Activated CD8-positive, alpha-beta memory T cell treated with anti-CD3 and anti-CD28 coated beads for 1 hour (primary cell): ENCODE measurements at regions not wholly inside any gene's neighbourhood (a gene's known extent, or its start where the extent isn't known, plus 50 kb on each side); places are given as distances from the start of the nearest gene placed in this dataset.

Source experiments
- DNase-seq, 2 donors: peaks; one replicate each; pipeline ENCODE4 v3.0.0-alpha.2; 2020; ENCODE audit warnings: low read depth in 1 of 2; ENCODE audit errors: extremely low read depth in 1 of 2

DNA sequence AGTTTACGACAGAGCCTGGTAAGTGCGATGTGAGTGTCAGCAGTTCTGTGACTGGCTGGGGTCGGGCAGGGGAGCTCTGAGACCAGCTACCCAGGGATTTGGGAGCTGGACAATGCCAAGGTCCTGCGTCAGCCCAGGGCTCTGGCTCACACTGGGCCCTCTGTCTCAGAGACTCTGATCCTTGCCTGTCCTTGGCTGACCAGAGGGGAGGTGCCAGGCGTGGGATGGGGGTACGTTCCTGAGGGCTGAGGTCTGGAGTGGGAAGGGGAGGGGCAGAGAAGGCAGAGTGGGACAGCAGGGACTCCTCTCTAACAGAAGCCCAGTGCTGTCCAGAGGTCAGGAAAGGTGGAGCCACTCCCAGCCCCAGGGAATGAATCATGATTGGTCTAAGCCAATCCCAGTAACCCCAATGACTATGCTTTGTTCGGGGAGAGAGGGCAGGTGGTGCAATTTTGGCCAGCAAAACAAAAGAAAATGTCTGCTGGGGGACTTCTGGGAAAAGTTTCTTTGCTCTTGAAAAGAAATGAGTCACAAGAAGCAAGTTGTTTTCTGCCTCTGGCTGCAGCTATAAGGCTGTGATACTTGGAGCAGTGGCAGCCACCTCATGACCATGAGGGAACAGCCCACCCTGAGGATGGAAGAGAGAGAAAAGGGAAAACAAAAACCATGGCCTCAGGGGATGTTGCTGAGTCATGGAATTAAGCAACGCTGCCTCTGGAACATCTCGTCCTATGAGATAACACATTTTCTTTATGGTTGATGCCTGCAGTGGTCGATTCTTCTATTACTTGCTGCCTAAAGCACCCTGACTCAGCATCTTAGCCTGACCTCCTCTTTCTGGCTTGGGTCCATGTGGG lies 108.3 kb downstream of the CHST1 start:
- no peak for DNase-seq

DNA sequence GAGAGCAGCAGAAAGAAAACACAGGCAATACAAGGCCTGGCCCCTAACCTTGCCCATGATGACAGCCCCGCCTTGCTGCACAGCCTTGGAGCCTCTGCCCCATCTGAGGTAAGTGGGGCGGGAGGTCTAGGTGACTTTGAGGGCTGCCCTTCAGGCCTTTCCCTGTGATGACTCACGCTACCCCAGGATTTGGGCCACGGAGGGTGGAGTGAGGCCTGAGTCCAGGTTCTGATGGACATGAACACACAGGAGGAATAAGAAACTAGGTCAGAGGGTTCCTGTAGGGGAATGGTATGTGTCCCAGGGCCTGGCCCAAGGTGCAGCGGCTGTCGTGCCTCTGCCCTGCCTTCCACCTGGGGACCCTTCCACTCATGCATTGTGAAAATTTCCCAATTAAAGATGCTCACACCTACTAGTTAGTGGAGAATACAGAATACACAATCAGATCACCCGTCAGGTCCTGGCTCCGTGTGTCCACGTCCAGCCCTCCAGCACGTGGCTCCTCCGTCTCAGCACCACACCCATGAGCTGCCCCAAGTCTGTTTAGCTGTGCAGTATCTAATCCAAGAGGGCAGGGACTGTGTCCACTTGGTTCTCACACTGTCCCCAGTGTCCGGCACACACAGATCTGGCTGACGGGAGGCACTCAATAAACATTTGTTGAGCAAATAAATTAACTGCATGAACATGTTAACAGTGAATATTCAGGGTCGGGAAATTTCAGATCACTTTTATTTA lies 111.0 kb downstream of the CHST1 start:
- DNase-seq, result no peak

DNA sequence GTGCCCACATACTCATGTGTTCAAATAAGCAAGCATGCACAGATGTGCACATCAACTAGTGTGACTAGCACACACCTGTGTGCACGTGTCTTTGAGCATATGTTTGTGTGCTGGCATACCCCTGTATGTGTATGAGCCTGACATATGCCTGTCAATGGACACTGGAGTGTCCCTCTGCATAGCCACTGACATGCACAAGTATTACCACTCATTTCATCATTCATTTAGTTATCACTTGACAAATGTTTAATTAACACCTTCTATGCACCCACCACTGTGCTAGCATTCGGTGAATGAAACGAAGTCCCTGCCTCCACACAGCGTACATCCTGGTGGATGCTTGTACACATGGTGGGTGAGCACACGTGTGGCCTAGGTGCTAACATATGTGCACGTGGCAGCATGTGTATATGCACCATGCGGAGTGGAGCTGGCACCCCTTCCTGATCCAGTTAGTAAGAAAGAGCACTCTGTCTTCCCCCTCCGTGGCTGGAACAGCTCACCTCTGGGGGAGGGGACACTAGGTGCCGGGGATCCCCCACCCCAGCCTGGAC lies 112.0 kb downstream of the CHST1 start:
- DNase-seq, result no peak

DNA sequence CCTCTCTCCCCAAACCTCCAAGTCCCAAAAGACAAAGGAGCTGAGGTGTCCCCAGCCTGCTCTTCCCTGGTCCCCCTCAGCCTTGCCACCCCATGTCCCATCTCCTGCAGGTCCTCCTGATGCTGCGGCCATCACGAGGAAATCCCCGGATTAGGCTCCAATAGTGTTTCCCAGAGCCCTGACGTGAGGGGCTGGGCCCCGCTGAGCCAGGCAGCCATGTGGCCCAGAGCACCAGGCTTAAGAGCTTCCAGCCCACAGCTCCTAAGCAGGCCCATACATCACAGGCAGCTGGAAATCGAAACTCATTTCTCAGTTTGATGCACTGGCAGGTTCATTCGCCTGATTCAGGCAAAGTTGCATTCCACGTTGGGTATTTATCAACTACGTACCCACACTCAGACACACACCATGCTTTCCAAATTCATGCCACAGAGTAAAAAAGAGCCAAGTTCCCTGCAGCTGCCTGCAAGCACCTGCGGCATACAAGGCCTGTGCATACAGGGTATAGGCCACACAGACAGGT lies 114.2 kb downstream of the CHST1 start:
- no peak for DNase-seq

DNA sequence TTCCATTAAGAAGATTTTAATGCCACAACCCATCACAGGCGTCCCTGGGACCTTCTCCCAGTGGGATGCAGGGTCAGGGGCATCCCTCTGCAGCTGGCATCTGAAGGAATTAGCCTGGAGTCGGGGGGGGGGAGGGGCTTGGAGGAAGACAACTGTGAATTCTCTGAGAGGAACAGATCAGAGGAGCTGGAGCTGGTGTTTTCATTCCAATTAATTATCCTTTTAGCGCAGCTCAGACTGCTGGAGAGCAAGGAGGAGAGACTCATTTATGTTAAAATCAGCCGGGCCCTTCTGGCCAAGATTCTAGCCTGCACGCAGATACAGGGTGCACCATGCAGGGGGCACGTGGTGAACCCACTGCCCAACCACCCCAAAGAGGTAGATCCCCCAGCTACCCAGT lies 116.2 kb downstream of the CHST1 start:
- DNase-seq, result no peak

DNA sequence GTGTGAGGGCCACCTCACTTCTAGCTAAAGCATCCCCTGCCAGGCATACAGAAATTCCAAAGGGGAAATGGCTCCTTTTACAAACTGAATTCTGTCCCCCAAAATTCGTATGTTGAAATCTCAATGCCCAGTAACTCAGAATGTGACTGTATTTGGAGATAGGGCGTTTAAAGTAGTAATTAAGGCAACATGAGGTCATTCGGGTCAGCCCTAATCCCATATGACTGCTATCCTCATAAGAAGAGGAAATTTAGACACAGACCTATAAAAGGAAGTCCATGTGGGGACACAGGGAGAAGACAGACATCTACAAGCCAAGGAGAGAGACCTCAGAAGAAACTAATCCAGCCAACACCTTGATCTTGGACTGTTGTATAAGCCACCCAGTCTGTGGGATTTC lies 119.1 kb downstream of the CHST1 start:
- DNase-seq, result no peak

DNA sequence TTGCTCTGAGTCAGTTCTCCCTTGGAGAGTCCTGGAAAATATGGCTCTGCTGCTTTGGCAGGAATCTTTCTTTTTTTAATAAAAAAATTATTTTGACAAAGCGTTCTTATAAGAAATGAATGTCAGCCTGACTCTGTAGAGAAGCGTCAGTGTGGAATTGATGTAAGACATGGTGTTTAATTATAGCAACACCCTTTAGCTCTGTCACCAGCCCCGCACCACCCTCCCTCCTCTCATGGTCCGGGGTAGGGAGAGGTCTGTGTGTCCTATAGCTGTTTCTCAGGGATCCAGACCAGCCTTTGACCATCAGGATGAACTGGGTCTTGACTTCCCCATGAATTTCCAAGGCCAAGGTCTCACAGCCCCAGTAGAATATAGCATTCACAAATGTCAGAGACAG lies 120.6 kb downstream of the CHST1 start:
- no peak for DNase-seq

DNA sequence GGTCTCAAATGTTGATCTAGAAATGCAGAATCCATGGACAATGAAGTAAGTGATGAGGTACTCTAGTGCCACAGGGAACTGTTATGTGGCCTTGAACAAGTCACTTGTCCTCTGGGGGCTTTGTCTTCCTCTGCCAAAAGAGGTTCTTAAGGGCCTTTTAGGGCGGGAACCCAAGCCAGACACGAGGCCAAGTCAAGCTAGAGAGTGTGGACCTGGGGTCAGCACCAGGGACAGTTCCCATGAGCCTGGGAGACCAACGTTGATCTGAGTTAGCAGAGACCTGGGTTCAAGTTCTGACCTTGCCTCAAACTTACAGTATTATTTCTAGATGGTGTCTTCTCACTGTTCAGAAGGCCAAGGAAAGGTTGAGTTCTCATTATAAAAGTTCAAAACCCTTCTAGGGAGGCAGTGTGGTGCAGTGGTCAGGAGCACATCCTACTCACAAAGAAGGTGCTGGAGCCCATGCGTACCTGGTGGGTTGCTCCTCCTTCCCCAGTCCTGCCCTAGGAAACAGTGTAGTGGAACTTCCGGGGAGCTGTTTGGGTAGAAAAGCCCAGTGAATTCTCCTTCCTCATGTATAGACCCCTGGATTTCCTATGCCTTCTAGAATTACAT lies 121.5 kb downstream of the CHST1 start:
- no peak for DNase-seq

DNA sequence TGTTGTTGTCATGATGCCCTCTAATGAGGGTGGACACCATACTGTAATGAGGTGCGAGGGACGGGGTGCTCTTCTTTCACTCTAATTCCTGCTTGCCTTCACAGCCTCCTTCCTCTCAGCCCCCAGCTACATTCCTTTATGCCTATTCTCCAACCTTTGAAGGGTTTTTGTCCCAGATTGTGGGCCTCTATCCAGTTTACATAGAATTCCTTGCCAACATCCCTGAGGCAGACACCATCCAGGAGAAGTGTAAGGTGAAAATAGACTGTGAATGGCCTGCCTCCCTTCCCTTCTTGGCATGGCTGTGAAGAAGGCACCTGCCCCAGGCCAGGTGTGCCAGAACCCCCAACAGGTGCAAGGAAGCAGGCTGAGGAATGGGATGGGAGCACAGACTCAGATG lies 122.3 kb downstream of the CHST1 start:
- DNase-seq, result no peak

DNA sequence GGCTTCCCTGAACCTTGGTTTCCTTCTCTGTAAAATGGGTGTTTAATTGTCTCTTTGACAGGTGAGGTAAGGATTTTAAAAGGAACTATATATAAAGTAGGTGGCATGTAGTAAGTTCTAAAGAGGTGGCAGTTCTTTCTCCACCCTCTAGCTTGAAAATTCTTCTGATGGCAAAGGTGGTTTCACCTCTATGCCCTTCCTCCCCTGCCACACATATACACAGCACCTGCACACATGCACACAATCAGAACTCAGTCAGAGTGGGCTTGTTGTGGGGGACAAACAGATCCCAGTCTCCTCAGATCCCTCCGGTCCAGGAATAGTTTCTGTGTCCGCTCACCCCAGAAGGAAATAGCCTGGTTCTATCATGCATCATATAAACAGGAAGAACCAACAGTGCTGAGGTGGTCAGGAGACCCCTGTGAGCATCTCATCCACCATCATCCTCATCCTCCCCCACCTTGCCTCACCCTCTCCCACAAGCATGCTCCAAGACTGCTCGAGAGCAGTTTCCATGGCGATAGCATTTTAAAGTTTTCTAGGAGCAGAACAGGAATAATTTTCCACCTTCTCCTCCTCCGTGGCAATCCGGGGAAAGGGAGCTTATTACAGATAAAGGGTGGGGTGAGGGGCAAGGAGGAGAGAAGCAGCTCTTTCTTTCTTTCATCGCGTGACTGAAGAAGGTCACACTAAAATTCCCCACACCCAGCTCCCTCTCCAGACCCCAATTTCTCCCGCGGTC lies 123.6 kb downstream of the CHST1 start:
- no peak for DNase-seq

DNA sequence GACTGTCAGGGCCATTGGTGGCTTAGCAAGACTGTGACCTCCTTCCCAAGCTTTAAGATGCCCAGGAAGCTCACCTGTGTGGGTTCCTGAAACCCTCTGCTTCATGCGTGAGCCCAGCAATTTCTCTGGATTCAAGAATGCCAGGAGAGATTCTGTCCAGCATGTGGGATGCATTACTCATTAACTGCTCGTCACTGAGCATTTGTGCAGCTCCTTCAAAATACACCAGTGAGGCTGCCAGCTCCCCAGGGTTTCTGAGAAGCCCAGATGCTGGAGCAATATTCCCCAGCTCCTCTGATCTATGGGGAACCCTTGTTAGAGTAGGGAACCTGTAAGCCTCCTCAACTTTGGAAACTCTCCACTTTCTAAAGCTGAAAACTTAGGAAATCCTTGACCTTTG lies 126.5 kb downstream of the CHST1 start:
- DNase-seq, result no peak

DNA sequence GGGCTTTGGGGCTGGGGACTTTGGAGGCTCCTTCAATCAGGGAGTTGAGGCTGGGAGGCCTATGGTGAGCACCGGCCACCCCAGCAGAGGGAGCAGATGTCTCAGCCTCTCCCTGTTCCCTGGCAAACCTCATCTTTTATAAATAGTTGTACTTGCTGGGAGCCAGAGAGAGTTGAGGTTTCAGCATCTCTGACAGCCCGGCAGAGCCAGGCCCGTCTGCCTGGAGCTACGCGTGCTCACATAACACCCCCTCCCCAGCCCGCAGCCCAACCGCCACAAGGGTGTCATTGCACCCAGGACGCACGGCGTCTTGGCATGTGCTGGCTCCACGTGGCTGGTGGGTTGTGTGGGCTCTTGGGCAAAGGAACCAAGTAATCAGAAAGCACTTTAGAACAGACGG lies 127.1 kb downstream of the CHST1 start:
- no peak for DNase-seq

DNA sequence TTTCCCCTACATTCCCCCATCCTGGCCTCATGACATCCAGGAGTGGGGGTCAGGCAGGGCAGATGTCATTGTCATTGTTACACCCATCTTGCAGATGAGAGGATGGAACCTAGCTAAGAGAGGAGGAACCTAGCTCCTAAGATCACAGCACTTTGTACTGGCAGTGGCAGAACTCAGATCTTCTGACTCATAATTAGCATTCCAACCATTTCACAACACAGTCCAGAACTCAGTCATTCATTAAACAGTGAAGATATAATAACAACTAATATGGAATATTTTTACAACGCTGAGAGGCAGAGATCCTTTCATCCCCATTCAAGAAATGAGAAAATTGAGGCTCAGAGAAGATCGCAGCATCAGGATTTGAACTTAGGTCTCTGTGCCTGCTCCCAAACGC lies 127.8 kb downstream of the CHST1 start:
- no peak for DNase-seq

DNA sequence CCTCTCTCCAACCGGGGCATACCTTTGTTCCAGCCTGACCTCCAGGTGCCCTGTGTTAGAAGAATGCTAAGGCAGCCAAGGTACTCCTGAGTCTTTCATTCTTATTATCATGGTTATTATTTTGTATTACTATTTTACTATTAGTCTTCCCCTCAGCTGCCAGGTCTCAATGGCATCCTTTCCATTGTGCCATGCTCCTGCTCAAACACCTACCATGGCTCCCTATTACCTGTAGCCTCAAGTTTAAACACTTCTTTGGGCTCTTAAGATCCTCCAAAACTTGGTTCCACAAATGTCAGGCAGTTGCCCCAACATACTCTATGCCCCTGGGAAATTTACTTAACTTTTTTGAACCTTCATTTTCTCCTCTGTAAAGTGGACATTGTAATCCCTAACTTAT lies 130.4 kb downstream of the CHST1 start:
- no peak for DNase-seq

DNA sequence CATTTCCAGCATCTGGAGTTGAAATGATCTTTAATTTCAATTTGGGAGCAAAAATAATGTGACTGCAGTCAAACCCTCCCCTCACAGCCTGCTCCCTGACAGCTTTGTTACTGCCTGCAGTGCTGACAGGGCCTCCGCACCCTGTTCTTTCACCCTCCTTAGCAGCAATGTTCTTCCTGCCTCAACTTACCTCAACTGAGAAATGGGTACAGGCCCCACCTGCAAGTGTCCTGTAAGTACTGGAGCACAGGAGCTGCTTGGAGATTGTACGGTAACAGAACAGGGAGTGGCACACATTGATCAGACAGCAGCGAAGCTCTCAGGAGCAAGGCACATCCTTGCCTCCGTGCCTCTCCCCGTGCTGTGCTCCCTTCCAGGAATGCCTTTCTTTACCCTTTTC lies 131.3 kb downstream of the CHST1 start:
- no peak for DNase-seq

DNA sequence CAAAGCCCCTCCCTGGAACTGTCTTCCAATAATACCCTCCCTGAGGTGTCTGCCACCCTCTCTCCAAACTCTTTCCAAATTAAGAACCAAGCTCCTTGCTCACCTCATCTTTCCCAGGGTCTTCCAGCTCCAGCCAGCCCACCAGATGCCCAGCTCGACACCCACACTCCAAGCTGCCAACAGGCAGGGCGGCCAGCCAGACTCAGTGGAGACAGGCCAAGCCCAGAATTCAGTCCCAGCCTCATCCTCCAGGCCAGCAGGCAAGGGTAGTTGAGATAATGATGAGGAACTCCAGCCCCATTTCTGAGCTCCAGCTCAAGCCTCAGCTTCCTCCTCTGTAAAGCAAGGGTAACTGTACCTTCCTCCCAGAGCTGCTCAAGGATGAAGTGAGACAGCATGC lies 132.9 kb downstream of the CHST1 start:
- no peak for DNase-seq

DNA sequence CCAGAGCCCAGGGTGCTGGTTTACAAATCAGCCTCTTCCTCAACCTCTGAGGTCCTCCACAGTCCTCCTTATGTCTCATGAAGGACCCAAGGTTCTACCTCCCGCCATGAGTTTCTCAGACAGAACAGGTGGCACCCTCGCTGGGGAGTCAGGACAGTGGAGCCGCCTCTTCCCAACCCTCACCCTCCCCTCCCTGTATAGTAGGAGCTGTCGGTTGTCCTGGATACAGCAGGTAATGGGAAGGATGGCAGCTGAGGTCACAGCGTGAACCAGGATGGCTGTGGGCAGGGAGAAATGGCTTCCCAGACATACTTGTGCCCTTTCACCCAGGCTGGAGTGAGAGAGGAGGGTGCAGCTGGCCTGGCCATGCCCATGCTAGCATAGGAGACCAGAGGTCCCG lies 134.6 kb downstream of the CHST1 start:
- DNase-seq, result no peak

DNA sequence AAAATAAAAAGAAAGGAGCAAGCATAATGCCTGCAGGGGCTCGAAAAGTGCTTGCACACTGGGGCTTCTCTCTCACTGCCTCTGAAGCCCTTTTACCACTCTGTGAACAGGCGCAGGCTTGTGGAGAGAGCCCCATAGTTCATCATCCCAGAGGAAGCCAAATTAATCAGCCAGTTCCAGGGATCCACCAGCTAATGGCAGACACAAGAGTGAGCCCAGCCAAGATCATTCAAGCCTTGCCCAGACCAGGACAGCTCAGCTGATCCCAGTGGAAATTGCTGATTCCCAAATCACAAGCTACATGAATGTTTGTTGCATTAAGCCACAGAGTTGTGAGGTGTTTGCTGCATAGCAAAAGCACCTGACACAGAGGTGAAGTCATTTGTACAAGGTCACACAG lies 135.3 kb downstream of the CHST1 start:
- DNase-seq, result no peak

DNA sequence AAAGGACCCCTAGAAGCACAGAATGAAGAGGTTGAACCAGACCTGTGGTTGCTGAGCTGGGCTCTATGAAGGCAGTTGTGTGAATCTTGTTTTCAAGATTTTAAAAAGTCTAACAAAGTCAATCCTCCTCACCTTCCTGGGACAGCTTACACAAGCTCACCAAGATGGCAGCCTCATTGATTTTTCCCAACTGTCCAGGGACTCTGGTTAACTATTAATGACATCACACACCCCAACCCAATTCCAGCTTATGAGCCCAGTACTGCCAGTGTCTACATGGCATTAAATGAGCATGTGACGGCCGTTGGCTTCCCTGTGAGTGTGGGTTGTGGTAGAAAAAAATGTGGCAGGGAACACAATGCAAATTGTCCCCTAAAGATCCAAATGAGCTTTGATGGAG lies 137.0 kb downstream of the CHST1 start:
- no peak for DNase-seq

DNA sequence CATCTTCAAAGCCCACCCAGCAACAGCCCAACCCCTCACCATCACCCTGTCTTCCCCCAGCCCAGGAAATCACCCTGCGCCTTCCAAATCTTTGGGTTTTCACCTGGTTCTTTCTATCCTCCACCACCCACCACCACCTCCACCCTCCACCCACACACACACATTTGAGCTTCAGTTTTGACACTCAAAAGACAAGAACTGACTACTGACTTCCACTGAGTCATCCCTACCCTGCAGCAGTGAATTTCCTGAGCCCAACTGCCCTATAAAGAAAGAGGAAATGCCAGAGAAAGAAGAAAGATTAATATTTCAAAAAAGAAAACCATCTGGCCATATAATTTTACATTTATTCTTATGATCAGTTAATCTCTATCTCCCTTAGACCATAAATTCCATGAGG lies 137.5 kb downstream of the CHST1 start:
- no peak for DNase-seq

DNA sequence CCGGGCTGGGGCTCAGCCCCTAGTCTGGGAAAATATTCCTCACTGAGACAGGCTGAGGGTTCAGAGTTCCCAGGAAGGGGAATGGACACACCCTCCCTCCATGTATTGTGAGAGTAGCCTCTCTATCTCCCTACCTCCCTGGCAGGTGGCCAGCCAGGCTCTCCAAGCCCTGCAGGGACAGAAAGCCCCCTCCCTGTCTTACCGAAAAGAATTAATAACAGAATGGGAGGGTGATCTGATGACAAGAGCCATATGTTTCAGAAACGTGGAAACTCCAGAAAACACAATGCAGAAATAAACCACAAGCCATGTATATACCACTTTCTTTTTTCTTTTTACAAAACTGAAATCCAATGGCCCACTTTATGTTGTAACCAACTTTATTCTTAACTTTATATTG lies 140.0 kb downstream of the CHST1 start:
- no peak for DNase-seq
